Activated B cell treated with CpG ODN at 0.5 μM for 24 hours (primary cell): ENCODE measurements at regions not wholly inside any gene's neighbourhood (a gene's known extent, or its start where the extent isn't known, plus 50 kb on each side); places are given as distances from the start of the nearest gene placed in this dataset.

Experiments
- ATAC-seq: fragments of 200-7000 bp; cut with Tn5 transposase; one replicate; pipeline ENCODE4 v1.10.0; 2021; ENCODE audit warnings: low read depth, mild to moderate bottlenecking, moderate library complexity
- CTCF ChIA-PET: fragments of 350-600 bp; sonication (Branson Sonifier 250); formaldehyde crosslinking; loops from one replicate; lab custom pipeline; 2021; ENCODE audit warnings: antibody characterized with exemption; lab: Charles Lee
- POLR2A ChIA-PET: fragments of 350-600 bp; sonication (Branson Sonifier 250); formaldehyde crosslinking; loops from one replicate; lab custom pipeline; 2021; ENCODE audit warnings: antibody characterized with exemption; lab: Charles Lee
- DNase-seq: peaks from one replicate; pipeline ENCODE4 v3.0.0; 2022
- H3K27ac Mint-ChIP-seq: one replicate; pipeline ENCODE4 v1.8.0; 2020; ENCODE audit warnings: mixed read lengths
- H3K27me3 Mint-ChIP-seq: one replicate; pipeline ENCODE4 v1.8.0; 2021; ENCODE audit warnings: mixed read lengths
- H3K36me3 Mint-ChIP-seq: one replicate; pipeline ENCODE4 v1.8.0; 2021; ENCODE audit warnings: low read depth, mixed read lengths
- H3K4me1 Mint-ChIP-seq: one replicate; pipeline ENCODE4 v1.8.0; 2021; ENCODE audit warnings: mixed read lengths
- H3K4me3 Mint-ChIP-seq: one replicate; pipeline ENCODE4 v1.8.0; 2020; ENCODE audit warnings: mild to moderate bottlenecking, mixed read lengths
- H3K9me3 Mint-ChIP-seq: one replicate; pipeline ENCODE4 v1.8.0; 2020; ENCODE audit warnings: mixed read lengths
- intact Hi-C: fragments of 100-400 bp; cut with micrococcal nuclease; formaldehyde crosslinking; loops from one replicate; pipeline ENCODE4 v1.15.1; 2024
- TF ChIP-seq, protein P1 (sequence below): fragments of 200-600 bp; IDR thresholded peaks from one replicate; pipeline ENCODE4 v1.8.0; 2022; ENCODE audit warnings: antibody characterized with exemption, mild to moderate bottlenecking

DNA sequence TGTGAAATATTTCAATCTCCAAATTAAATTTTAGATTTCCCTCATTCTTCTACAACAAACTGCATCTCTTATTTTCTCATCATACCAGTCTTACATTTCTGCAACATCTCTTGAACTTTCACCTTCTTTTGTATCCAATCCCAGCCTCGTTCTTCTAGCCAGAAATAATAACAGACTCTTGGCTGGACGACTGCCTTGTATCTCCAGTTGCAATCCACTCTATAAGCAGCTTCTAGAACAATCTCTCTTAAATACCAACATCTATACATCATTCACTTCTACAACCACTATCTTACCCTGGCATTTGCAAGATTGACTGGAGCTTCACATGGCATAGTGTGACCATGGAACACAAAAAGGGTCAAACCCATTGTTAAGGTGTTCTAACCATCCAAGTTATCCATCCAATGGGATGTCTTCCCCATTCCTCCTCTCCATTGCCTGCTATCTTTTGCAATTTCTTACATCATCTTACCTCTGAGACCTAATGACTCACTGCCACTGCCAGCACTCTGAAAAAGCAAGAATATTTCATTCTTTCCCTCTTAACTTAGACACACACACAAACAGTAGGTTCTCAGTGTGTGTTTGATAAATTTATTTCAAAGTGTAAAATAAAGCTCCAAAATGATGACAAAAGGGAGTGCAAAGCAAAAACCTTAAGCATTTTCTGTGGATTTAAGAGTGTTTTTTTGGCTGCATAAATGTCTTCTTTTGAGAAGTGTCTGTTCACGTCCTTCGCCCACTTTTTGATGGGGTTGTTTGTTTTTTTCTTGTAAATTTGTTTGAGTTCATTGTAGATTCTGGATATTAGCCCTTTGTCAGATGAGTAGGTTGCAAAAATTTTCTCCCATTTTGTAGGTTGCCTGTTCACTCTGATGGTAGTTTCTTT lies 145.6 kb downstream of the METTL4 start:
- ChIA-PET POLR2A (no interaction called here), CTCF (no interaction called here)
- Mint-ChIP-seq H3K27me3 (peaks cover 2% of the 10 kb centered on the region), H3K4me3 (no peak overlapping the region), H3K36me3 (no peaks in the 10 kb centered on the region), H3K27ac (no peak overlapping the region), H3K4me1 (no peaks in the 10 kb centered on the region), H3K9me3 (peaks cover 11% of the 10 kb centered on the region)
- intact Hi-C loops: no loop called here
- TF ChIP-seq, protein P1, sequence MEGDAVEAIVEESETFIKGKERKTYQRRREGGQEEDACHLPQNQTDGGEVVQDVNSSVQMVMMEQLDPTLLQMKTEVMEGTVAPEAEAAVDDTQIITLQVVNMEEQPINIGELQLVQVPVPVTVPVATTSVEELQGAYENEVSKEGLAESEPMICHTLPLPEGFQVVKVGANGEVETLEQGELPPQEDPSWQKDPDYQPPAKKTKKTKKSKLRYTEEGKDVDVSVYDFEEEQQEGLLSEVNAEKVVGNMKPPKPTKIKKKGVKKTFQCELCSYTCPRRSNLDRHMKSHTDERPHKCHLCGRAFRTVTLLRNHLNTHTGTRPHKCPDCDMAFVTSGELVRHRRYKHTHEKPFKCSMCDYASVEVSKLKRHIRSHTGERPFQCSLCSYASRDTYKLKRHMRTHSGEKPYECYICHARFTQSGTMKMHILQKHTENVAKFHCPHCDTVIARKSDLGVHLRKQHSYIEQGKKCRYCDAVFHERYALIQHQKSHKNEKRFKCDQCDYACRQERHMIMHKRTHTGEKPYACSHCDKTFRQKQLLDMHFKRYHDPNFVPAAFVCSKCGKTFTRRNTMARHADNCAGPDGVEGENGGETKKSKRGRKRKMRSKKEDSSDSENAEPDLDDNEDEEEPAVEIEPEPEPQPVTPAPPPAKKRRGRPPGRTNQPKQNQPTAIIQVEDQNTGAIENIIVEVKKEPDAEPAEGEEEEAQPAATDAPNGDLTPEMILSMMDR: no peak
- ATAC-seq (no peak), DNase-seq (no peak)

- POLR2A ChIA-PET: no interaction called here
- ATAC-seq: no peak
- Mint-ChIP-seq H3K4me1 (no peaks in the 10 kb centered on the region), H3K36me3 (no peaks in the 10 kb centered on the region), H3K4me3 (no peak overlapping the region), H3K27me3 (peaks cover 1% of the 10 kb centered on the region), H3K27ac (no peak overlapping the region), H3K9me3 (peaks cover 11% of the 10 kb centered on the region)
- intact Hi-C loops: no loop called here
- TF ChIP-seq, protein P1: no peak
- DNase-seq: no peak
- CTCF ChIA-PET: no interaction called here
Measured at GRCh38 chr18:2430191-2430590, 141.1 kb downstream of the METTL4 start.

- ChIA-PET POLR2A (no interaction called here), CTCF (no interaction called here)
- Mint-ChIP-seq H3K27me3 (peaks cover 3% of the 10 kb centered on the region), H3K36me3 (no peaks in the 10 kb centered on the region), H3K4me3 (no peak overlapping the region), H3K27ac (no peak overlapping the region), H3K4me1 (no peaks in the 10 kb centered on the region), H3K9me3 (peaks cover 7% of the 10 kb centered on the region)
- ATAC-seq (no peak), DNase-seq (no peak)
- intact Hi-C loops: no loop called here
- TF ChIP-seq, protein P1: no peak
Measured at GRCh38 chr18:2431806-2432205, 139.5 kb downstream of the METTL4 start.

DNA sequence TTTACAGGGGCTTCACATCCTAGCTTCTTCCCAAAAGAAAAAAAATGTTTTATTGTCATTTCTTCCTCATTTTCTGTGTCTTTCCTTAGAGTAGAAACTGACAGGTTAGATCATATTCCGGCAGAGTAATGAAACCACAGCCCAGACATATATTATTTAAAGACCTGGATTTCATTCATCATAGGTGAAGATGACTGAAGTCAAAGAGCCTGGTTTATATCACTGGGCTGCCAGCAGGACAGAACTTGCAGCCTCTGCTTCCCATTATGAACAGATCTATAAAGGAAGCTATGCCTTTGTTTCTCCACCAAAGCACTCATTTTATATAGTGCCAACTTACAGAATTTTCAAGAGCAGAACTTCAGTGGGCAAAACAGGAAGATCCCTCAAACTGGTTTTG lies 137.9 kb downstream of the METTL4 start:
- intact Hi-C loops: no loop called here
- no peak overlapping the region for H3K27ac Mint-ChIP-seq
- ChIA-PET POLR2A (no interaction called here), CTCF (no interaction called here)
- H3K27me3 Mint-ChIP-seq: peaks cover 3% of the 10 kb centered on the region
- ATAC-seq (no peak), DNase-seq (no peak)
- no peak overlapping the region for H3K4me3 Mint-ChIP-seq
- no peaks in the 10 kb centered on the region for H3K36me3 Mint-ChIP-seq
- H3K9me3 Mint-ChIP-seq: peaks cover 7% of the 10 kb centered on the region
- no peaks in the 10 kb centered on the region for H3K4me1 Mint-ChIP-seq
- TF ChIP-seq, protein P1: no peak

GRCh38 chr18:2441544-2441943 lies 129.8 kb downstream of the METTL4 start:
- DNase-seq: no peak
- intact Hi-C loops: no loop called here
- ChIA-PET POLR2A (no interaction called here), CTCF (no interaction called here)
- ATAC-seq: no peak
- Mint-ChIP-seq H3K4me3 (no peak overlapping the region), H3K27ac (no peak overlapping the region), H3K4me1 (no peaks in the 10 kb centered on the region), H3K9me3 (no peaks in the 10 kb centered on the region), H3K36me3 (no peaks in the 10 kb centered on the region), H3K27me3 (peaks cover 12% of the 10 kb centered on the region)
- TF ChIP-seq, protein P1: no peak
